NCI-H446 (cell line): ENCODE measurements at regions not wholly inside any gene's neighbourhood (a gene's known extent, or its start where the extent isn't known, plus 50 kb on each side); places are given as distances from the start of the nearest gene placed in this dataset.

ENCODE experiments used
- DNase-seq, 2 experiments: peaks; one replicate each; lab custom pipeline; 2025; lab: John Stamatoyannopoulos, UW

DNA sequence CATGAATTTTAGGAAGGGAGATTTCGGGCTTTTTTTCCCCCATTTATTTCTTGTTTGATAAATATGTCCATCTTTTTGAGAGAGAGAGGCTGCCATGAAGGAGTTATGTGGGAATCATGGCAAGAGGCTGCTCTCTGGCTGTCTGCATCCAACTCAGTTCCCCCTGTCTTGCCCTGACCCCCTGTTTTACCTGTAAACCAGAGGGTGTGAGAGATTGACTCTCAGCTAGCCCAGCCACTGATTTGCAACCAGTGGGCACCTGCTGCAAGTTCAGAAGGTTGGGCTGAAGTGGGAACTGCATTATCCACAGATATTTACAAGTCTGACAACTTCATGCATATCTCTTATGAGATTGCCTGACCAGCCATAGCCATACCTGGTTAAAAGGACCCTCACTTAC, 625.4 kb upstream of the FANCL start:
- DNase-seq, result no peak

DNA sequence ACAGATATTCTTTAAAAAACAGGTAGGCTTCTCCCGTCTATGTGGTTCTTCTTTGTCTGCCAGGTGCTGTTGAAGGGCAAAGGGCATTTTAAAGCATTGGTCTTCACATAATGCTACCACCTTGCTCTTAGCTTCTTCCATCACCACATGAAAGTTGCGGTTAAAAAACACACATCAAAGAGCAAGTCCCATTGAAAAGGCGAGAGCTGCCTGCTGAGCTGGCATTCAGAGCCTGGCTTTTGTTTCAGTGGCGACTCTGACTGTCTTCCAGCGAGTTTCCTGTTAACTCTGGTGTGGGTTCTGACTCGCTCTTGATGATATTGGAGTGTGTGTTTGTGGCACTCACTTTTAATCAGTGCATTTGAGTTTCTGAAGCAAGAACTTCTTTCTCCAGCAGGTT, 624.9 kb upstream of the FANCL start:
- no peak for DNase-seq

DNA sequence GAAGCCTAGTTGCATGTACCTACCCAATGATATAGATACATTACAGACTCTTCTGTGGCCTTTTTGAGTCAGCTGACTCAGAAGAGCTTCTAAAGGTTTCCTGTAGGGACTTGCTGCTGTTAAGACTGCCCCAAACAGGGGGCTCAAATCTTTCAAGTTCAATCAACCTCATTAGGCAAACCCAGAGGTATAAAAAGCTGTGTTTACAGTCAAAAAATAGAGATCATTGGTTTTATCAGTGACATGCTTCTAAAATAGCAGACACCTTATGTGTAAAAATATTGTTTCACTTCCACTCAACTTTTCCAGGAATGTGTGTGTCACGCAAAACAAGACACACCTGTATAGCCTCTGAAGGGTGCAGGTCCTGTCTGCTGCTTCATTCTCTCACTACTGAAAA, 624.3 kb upstream of the FANCL start:
- DNase-seq, result no peak

DNA sequence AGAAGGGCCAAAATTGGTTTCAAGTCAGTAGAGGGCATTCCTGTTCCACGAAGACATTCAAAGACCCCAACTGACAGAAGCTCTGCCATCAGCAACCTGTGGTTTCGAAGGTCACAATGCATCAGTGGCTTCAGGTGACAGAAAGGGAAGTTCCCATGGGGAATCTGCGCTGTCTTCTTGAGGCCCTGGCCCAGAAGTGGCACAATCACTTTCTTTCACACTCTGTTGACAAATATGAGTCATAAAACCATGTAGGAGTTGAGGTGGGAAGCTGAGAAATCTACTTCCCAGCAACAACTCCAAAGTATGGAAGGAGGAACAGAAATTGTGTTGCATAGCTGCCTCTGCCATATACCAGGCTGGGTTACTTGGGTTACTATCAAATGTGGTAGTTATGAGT, 621.1 kb upstream of the FANCL start:
- DNase-seq, result no peak

DNA sequence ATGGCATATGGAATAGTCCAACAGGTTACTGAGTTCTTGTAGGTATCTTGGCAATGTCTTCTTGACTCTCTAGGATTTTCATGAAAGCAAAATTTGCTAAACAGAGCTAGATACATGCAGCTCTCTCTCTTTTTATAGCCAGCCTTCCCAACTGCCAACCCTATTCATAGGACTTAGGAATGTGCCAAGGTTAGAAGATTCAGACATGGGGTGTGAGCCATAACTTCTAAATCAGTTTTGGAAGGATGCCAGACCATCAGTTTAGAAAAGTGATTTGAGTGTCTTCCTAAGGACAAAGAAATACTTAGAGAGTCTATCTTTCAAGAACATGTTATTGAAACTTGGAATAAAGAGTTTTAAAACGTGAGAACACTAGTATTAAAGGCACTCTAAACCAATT, 619.5 kb upstream of the FANCL start:
- peak; percentile 15 to 80 for DNase-seq

DNA sequence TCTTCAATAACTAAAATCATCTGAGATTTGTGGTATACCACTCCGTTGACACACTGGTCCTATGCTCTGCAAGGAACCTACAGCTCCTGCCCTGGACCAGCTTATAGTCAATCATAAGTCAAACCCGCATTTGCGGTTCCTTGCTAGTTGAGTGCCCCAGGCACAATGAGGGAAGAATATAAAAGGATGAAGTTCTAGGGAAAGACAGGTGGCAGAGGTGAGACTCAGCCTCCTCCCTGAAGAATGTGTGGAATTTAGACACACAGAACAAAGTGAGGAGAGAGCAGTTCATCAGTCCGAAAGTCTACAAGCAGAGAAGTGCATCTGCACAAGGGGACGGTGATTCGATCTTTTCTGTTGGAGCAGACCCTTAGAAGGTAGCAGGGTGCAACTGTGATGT, 615.0 kb upstream of the FANCL start:
- DNase-seq, result no peak

DNA sequence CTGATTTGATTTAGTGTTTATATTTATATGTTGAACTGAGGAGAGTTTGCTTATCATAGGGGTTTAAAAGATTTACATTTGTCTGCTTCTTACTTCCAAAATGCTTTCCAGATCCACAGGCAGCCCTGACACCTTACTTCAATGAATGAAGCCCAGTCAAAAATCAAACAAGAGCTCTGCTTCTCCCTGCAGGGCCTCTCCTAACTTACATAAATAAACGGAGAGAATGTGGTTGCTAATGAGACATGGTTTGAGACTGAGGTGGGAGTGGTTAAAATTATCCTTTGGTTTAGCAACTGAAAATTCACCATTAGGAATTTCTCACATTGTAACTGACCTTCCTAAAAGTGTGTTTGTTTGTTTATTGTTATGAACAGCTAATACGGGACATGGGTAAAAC, 612.3 kb upstream of the FANCL start:
- DNase-seq, result no peak

DNA sequence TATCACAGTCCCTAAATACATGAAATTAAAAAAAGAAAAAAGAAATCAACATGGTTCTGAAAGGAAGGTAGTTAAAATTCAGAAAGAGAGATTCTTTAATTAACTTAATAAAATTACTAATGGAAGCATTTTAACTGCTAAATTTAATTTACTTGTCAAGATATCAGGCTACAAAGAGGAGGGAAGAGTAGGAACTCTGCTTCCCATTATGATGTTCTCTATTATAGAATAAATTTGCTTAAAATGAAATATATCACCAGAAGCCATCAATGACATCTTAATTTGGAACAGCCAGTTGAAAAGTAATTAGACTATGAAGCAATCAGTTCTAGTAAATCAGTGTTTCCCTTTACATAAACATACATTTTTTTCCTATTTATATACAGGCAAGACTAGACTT, 611.8 kb upstream of the FANCL start:
- DNase-seq, result no peak

DNA sequence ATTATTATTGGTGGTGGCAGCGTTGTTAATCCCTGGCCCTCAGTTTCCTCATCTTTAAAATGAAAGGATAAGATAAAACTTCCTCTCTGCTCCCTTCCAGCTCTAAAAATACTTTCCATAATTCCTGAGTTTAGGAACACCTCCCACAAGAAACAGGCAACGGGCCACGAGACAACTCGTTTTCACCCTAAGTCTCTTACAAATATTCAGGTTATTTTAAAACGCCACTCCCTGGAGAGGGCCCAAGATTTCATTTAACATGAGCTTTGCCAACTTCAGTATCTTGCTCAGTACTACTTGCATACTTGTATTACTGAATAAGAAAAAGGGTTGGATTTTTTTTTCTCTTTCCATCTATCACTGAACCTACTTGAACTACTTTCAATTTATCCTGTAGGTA, 611.1 kb upstream of the FANCL start:
- DNase-seq, result no peak

DNA sequence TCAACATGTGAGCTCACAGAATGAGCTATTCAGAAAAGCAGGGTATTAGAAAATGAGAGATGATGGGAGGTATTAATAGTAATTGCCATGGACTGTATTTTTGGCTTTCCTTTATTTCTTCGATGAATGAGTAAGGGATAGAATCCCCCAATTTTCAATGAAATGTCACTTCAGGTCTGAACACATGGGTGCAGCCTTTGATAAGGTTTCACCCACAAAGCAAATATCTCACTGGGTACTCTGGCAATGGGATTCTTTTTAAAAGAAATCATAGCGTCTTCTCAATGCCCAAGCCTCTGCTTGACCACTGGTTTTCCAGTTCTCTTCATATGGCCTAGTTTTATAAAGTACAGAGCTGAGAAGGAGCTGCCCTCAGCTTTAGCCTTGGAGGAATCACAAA, 610.5 kb upstream of the FANCL start:
- DNase-seq, result no peak

DNA sequence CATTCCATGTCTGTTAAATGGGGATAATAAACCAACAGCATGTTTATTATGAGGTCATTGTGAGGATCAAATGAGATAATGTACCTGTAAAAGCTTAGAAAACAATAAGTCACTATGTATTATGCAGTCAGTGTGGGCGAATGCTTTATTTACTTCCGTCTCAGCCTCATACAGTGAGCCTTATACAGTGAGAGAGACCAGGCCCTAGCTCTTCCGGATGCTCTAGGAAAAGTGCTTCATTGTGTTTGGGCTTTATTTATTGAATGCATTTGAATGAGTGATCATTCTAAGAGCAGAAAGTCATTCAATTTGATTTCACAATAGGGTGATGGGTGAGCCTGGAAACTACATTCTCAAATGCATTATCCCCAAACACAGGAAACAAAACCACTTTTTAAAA, 603.9 kb upstream of the FANCL start:
- no peak for DNase-seq

DNA sequence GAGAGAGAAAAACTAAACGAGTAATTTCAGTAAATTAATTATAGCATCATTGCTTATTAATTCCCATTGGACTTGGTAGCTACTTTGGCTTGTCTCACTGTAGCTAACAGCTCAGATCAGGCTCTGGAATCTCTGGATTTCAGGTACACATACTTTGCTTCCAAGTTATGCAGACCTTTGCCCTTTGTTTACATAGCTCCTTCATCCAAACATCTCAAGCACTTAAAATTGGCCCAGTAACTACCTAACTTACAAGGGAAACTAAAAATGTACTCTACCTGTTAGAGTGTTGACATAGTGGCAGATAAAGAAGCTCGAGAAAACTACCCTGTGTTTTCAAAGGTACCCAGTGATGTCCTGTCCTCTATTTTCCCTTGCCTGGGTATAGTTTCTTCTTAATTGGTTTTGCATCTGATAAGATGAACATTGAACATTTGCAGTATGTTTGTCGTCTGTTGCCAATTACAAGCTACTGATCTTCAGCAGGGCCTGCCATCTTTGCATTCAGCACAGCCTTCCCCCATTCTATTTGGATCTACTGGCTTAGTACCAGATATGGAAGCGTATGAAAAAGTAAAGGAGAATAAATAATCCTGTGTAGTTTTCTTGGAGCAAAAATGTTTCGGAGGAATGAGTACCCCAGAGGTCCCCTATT, 601.5 kb upstream of the FANCL start:
- DNase-seq, result no peak

DNA sequence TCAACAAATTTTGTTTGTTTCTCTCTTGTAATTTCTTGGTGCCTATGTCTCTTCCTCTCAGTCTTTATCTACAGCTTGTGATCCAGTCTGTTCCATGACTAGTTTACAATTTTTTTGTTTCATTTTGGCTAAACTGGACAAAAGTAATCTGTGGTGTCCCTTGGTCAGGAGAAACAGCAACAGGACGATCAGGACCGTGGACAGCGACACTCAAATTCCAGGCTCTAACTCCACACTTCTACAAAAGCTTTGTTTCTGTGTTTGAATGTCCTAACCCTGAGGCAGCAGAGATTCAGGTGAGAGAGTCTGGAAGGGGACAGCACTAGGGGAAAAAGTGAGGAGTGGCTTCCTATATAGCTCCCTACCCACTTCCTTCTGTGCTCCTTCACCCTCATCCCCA, 593.3 kb upstream of the FANCL start:
- DNase-seq, result no peak

DNA sequence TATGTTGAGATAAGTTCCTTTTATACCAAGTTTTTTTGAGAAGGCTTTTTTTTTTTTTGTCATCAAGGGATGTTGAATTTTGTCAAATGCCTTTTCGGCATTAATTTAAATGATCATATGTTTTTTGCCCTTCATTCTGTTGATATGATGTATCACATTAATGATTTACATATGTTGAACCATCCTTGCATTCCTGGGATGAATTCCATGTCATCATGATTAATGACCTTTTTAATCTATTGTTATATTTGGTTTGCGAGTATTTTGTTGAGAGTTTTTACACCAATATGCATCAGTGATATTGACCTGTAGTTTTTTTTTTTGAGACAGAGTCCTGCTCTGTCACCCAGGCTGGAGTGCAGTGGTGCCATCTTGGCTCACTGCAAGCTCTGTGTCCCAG, 585.7 kb upstream of the FANCL start:
- DNase-seq, result no peak

DNA sequence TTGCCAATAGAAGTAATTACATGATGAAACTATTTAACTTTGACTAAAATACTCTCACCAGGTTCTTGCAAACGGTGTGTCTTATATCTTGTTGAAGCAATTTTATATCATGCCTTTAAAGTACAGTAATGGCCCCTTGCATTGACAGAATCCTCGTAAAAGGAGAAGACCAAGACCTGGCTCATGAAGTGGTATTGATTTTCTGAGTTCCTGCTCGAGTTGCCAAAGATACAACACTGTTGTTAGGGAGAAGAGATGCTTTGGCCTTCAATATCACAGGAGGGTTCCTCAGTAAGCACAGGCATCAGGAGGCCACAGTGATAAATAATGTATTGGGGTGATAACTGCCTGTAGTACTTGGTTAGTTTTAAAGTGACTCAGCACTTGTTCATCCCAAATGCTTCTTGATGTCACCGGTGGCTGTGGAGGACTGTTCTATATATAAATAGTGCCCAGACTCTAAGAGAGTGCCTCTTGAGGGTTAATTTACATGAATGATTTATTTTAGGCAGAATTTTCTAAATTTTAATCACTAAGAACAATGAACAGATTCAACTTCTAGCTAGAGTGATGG, 571.7 kb upstream of the FANCL start:
- peak; percentile 17 to 38 for DNase-seq

DNA sequence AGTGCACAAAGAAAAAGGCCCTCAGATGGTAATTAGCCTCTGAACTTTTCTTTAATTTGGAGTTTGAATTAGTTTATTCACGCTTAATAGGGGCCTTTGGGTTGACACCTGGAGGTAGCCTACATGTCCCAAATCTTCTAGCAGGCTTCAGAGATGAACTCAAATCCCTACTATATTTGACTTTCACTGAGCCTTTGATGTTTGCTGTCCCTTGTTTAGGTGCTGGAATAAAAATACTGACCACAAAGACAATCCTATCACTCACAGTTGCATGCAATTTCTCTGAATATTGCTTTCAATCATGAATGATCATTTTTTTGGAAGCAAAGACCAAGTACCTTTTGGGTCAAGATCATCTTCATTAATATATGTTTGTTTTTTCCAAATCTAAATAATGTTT, 564.0 kb upstream of the FANCL start:
- DNase-seq, result no peak

DNA sequence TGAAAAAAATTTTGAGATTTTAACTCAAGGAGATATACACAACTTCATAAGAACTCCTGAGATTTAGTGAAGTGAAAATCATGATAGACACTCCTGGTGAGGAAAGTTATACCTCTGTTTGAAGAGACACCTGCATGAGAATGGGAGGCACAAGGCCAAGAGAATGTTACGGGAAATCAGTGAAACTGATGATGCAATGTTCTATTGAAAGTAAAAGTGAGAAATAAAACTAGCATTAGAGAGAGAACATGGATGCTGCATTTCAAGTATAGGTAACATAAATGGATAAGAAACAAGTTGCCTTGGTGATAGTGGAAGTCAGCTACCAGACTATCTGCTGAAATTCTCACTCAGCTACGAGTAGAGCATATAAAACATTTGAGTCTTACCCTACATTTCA, 562.1 kb upstream of the FANCL start:
- no peak for DNase-seq

DNA sequence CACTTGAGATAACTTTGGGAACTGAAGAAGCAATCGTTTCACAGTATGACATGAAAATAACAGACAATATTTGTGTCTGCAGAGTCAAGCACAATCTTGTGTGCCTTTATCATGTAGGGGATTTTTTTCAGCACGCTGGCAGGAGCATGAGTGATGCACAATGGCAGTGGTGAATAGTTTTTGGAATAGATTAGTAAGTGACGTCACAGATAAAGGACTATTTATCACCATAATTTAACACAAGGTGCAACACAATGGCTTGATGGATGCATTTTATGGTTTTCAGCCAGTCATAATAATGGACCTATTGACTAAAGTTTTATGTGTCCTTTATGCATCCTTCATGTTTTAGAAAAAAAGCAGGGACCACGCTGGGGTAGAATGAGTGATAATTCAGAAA, 559.8 kb upstream of the FANCL start:
- DNase-seq, result no peak

DNA sequence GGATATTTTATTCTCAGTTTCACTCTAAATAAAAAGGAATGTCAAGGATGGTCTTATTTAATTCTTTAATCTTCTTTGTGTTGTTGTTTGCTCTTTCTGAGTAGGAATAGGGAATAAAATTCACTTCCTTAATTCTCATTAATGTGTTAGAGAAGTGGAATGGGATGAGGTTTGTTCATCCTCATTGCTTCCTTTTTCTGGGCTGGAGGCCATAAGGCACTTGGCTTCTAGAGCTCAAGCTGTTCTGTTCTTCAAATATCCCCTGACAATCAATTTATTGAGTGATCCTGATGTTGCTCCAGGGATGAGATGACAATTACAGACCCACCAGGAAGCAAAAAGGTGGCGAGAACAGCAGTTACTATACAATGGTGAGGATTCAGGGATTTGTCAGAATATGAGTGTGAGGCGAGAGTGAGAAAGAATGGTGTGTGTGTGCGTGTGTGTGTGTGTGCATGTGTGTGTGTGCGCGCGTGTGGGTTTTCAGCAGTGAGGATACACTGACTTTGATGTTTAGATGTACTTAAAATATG, 557.6 kb upstream of the FANCL start:
- peak; percentile 52 to 81 for DNase-seq

DNA sequence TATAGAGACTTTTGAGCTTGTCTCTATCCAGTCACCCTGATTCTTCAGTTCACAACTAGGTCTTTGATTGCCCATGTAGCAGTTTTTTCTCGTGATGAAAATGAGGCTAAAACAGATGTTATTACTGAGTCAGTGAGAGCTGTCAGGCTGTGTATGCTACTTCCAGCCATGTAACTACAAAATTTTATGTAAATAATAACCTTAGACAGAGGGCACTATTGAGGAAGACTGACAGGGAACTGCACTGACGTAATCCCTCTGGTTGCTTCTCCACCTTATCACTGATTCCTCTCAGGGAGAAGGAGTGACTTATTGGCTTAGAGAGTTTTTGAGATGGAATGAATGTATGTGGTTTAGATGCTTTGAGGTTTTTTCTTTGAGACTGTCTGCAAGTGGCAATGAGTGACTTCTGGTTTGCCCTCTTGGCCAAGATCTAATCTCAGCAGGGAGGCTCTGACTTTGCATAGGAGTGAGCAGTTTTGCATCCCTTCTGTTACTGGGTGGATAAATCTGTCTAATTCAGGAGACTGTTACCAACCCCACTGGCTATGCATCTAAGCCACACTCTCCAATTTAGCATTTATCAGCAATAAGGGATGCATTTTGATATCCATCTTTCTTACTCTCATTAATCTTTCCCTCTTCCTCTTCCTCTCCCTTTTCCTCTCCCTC, 555.2 kb upstream of the FANCL start:
- peak in 1 of 2 experiments; percentile 55 for DNase-seq

DNA sequence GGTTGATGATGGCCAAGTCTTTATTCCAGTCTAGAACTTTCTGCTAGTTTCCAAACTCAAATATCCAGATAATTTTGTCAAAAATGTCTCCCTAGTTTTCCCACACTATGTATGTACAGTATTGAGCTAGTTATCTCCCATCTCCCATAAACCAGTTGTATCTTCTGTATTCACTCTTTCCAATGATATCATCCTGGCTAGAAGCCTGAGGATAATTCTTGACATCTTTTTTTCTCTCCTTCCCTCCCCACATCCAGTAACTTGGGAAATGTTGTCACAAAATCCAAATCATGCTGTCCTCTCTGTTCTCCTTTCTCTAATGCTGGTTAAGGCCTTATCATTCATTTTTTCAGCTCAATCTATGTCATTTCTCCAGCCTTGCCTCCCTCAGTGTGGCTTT, 553.8 kb upstream of the FANCL start:
- DNase-seq, result no peak

DNA sequence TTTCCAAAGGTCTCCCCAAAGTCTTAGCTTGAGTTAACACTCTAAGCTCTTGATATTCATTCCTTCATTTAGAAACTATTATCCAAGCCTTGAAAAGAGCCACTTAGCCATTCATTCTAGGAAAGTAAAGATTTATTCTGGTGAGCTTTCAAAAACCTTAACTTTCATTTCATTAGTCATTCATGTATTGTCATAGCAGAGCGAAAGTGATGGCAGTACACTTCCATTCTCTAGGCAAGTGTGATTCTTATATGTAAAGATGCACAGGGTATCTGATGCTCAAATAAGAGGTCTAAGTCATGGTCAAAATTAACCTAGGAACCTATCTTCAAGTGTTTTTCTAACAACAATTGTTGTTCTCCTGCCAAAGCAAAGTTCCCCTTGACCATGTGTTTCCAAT, 553.0 kb upstream of the FANCL start:
- no peak for DNase-seq

DNA sequence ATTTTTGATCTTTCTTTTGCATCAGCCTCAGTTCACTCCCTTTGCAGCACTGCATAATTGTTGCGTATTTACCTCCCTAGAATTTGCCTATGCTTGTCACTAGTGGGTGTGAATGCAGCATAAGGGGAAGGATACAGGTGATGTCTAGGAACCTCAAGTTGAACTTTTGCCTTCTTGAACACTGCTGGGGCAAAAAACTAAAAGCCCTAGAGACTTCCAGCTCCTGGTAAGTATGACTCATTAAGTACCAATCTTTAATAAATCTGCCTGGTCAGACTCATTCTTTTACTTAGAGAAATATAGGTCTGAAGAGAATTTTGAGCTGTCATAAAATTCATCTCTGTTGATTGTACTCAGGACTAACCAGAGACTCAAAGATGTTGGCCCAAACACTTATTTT, 547.3 kb upstream of the FANCL start:
- no peak for DNase-seq

DNA sequence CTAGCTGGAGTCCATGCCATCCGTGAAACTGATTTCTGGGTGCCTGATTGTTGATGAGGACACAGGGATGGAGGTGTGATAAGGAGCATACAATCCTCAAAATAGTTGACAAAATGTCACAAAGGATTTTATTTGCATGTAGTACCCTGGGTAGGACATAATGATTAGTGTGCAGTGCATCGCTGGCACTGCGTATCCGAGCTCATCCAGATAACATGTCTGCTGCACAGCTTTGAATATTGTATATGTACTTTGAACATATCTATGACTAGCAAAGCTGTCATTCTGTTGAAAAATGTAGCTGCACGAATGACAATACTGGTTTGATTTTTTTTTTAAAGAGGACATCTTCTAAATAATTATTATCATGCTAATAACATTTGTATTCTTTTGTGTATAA, 529.7 kb upstream of the FANCL start:
- no peak for DNase-seq
